Nephron (organoid): ENCODE measurements at regions not wholly inside any gene's neighbourhood (a gene's known extent, or its start where the extent isn't known, plus 50 kb on each side); places are given as distances from the start of the nearest gene placed in this dataset.
A peak's percentile ranks its signal among the peaks of the same experiment; 100 is the strongest.

Experiments used
- H3K27ac Mint-ChIP-seq, 3 experiments: 2 replicates each; pipeline ENCODE4 v1.8.0; 2020; ENCODE audit warnings: mixed read lengths in 3 of 3, mild to moderate bottlenecking in 2 of 3, moderate library complexity in 1 of 3
- H3K27me3 Mint-ChIP-seq: 2 replicates; pipeline ENCODE4 v1.8.0; 2021; ENCODE audit warnings: low read depth, mild to moderate bottlenecking, moderate library complexity, mixed read lengths
- H3K36me3 Mint-ChIP-seq: 2 replicates; pipeline ENCODE4 v1.8.0; 2020; ENCODE audit warnings: low read depth, mixed read lengths
- H3K4me1 Mint-ChIP-seq: 2 replicates; pipeline ENCODE4 v1.8.0; 2020; ENCODE audit warnings: mixed read lengths
- H3K4me3 Mint-ChIP-seq, 3 experiments: 2 replicates each; pipeline ENCODE4 v1.8.0; 2020; ENCODE audit warnings: mild to moderate bottlenecking in 3 of 3, mixed read lengths in 3 of 3, moderate library complexity in 2 of 3
- H3K9me3 Mint-ChIP-seq: 2 replicates; pipeline ENCODE4 v1.8.0; 2020; ENCODE audit warnings: mixed read lengths
- TF ChIP-seq, protein P1 (sequence below), 3 experiments: fragments of 200-600 bp; sonication (generic); IDR thresholded peaks; one replicate each; pipeline ENCODE4 v1.5.0; 2021; ENCODE audit warnings: antibody characterized with exemption in 3 of 3; ENCODE audit not compliant: unreplicated experiment in 3 of 3

DNA sequence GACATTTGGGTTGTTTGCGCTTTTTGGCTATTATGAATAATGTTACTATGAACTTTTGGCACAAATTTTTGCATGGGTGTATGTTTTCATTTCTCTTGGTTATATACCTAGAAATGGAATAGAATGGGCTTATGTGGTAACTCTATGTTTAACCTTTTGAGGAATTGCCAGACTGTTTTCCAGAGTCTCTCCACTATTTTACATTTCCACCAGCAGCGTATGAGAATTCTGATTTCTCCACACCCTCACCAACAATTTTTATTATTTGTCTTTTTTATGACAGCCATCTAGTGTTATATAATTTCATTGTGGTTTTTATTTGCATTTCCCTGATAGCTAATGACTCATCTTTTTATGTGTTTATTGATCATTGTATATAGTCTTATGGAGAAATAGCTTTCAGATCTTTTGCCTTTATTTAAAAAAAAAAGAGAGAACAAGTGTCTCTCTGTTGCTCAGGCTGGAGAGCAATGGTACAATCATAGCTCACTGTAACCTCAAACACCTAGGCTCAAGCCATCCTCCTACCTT lies 247.2 kb downstream of the OPA1 start:
- Mint-ChIP-seq H3K36me3 (no peaks in the 10 kb centered on the region), H3K4me1 (peaks cover 22% of the 10 kb centered on the region)

DNA sequence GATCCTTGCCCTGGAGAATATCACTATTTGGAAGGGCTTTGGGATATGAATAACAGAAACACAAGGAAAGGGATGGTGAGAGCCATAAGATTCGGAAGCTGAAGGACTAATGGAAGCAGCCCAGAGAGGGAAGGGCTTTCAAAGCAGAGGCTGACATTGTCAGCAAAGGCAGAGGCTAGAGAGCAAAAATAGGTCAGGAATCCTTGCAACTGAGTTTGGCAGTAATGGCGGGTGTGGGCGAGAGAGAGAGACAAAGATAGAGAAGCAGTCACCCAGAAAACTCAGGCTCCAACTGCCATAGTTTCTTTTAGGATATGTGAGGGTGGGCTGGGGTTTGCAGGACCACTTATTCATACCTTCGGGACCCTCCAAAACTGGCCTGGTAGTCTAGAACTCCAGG lies 248.6 kb downstream of the OPA1 start:
- Mint-ChIP-seq H3K9me3 (no peaks in the 10 kb centered on the region), H3K27me3 (peaks cover 18% of the 10 kb centered on the region), H3K4me3 (no peak overlapping the region), H3K27ac (peak overlapping the region; percentile 16 to 70 (median 51)), H3K4me1 (peaks cover 26% of the 10 kb centered on the region), H3K36me3 (no peaks in the 10 kb centered on the region)
- TF ChIP-seq, protein P1, sequence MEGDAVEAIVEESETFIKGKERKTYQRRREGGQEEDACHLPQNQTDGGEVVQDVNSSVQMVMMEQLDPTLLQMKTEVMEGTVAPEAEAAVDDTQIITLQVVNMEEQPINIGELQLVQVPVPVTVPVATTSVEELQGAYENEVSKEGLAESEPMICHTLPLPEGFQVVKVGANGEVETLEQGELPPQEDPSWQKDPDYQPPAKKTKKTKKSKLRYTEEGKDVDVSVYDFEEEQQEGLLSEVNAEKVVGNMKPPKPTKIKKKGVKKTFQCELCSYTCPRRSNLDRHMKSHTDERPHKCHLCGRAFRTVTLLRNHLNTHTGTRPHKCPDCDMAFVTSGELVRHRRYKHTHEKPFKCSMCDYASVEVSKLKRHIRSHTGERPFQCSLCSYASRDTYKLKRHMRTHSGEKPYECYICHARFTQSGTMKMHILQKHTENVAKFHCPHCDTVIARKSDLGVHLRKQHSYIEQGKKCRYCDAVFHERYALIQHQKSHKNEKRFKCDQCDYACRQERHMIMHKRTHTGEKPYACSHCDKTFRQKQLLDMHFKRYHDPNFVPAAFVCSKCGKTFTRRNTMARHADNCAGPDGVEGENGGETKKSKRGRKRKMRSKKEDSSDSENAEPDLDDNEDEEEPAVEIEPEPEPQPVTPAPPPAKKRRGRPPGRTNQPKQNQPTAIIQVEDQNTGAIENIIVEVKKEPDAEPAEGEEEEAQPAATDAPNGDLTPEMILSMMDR (IDR thresholded peaks at IDR 0.05; ENCODE audit: unreplicated experiment in 3 of 3), result no peak

More for the DNA sequence above, 247.2 kb downstream of the OPA1 start:
- Mint-ChIP-seq H3K27ac (no peak overlapping the region), H3K9me3 (no peaks in the 10 kb centered on the region), H3K27me3 (peaks cover 23% of the 10 kb centered on the region), H3K4me3 (no peak overlapping the region)
- TF ChIP-seq, protein P1 (IDR thresholded peaks at IDR 0.05; ENCODE audit: unreplicated experiment in 3 of 3), result no peak

DNA sequence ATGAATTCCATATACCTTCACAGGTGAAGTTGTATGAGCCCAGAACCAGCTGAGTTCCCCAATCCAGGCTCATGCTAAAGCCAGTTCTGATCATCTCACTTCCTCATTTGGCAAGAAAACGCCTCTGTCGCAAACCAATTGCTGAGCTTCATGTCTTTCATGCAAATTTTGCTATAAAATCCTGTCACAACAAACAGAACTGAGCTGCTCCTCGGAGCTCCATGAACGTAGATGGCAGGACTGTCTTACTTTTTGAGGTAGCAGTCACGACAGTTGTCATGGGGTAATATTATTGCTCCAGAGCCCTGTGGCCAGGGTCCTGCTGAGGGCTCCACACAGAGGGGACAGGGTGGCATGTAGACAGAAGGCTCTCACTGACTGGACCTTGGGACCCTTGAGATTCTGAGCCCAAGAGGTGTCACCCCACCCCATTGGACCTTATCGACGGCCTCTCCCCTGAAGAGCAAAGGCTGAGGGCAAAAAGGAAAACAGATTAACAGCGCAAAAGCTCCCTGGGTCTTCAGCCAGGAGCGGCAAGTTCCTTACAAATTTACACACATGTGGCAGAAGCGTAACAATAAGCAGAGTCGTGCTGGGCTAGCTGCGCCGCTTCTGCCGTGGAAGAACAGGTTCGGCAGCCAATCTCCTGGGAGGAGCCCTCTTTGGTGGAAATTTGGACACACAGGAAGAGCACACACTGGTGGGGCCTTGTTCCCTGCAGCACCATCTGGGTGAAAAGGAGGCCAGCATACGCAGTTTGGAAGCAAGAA lies 249.2 kb downstream of the OPA1 start:
- peaks cover 26% of the 10 kb centered on the region for H3K4me1 Mint-ChIP-seq
- TF ChIP-seq, protein P1 (IDR thresholded peaks at IDR 0.05; ENCODE audit: unreplicated experiment in 3 of 3), result no peak
- H3K36me3 Mint-ChIP-seq, result no peaks in the 10 kb centered on the region
- H3K27me3 Mint-ChIP-seq, result peaks cover 23% of the 10 kb centered on the region
- H3K4me3 Mint-ChIP-seq, result no peak overlapping the region
- H3K27ac Mint-ChIP-seq, result peak overlapping the region in 2 of 3 experiments; percentile 48 to 96
- no peaks in the 10 kb centered on the region for H3K9me3 Mint-ChIP-seq

DNA sequence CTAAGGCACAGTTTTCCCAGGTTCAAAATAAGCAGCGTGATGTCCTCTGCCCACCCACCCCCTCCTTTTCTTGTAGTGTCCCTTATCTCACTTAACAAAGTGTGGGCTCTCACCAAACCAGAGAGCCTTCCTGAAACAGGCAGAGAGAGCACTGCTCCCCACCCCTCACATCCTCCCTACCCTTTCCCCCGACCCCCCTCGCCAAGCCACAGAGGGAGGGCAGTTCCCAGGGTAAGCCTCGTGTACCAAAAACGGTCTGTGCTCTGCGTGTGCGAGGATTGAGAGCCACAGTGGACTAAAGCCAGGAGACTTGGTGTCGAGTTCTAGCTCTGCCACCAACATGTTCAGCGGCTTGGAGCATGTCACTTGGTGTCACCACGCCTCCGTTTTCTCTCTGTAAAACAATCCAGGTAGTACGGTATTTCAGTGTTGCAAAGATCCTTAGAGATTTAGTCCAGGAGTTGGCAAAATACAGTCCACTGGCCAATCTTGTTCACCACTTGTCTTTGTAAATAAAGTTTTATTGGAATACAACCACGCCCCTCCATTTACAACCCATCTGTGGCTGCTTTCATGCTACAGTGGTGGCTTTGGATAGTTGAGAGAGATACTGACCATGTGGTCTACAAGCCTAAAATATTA lies 249.9 kb downstream of the OPA1 start:
- Mint-ChIP-seq H3K4me1 (peaks cover 26% of the 10 kb centered on the region), H3K27me3 (peaks cover 19% of the 10 kb centered on the region), H3K9me3 (peaks cover 5% of the 10 kb centered on the region), H3K36me3 (no peaks in the 10 kb centered on the region), H3K27ac (peak overlapping the region; percentile 93 to 96 (median 96)), H3K4me3 (no peak overlapping the region)
- TF ChIP-seq, protein P1 (IDR thresholded peaks at IDR 0.05; ENCODE audit: unreplicated experiment in 3 of 3), result no peak

DNA sequence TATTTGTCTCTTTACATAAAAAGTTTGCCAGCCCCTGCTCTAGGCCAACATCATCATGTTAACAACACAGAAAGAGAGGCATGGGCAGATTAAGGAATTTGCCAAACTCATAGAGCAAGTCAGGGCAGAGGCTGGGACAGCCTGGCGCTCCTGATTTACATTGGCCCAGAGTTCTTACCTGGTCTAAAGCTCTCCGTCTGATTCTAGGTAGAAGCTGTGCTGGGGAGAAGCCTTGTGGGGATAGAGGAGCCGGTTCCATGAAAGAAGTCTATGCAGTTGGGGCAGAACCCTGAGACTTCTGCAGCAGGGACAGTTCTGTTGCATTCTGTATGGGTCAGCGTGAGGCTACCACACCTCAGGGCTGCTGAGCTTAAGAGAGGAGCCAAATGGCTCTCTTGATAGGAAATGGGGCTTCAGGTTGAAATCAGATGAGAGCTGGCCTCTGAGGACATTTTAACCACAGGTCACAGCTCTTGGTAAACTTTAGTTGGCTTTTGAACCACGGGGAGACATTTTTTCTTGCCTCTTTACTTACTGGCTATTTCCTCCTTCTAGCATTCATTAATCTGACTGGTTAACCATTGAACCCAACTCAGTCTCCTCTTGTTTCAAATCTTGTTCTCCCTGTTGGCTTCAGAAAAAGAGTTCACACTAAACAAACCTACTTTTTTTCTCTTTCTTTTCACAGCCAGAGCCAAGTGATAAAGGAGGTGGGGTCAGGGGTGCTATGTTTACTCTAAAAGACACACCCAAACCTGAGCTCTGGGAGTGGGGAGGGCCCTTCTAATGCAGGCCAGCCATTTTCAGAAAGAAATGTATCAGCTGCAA lies 250.7 kb downstream of the OPA1 start:
- Mint-ChIP-seq H3K36me3 (no peaks in the 10 kb centered on the region), H3K4me1 (peaks cover 26% of the 10 kb centered on the region), H3K4me3 (no peak overlapping the region), H3K9me3 (peaks cover 5% of the 10 kb centered on the region), H3K27ac (peak overlapping the region; percentile 93 to 96 (median 96)), H3K27me3 (peaks cover 18% of the 10 kb centered on the region)
- TF ChIP-seq, protein P1 (IDR thresholded peaks at IDR 0.05; ENCODE audit: unreplicated experiment in 3 of 3), result no peak
